ENCODE measurements at regions not wholly inside any gene's neighbourhood (a gene's known extent, or its start where the extent isn't known, plus 50 kb on each side); places are given as distances from the start of the nearest gene placed in this dataset.

DNA sequence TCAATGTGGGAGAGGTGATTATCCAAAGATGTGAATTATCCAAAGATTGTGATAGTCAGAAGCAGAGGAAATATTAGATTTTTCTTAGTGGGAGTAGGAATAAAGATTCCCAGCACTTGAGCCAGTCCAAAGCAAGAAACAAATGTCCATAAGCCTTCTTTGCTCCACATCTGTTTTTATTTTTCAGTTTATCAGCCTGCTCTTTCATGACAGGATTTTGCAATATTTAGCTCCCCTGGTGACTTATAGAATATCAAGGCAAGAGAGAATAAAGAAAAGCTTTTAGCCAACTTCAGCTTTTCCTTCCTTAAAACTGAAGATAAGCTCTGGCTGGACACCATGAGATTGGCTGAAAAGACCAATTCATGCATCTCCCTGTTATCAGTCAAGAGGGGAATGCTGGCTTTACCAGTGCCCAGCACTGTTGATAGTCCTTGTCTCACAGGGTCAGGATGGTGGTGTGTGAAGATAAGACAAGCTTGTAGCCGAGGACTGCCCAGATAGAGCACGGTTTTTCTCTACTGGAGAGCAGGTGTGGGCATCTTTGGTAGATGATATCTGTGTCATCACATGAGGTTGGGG is 706.5 kb downstream of the KCNJ2 start:
- no peak for DNase-seq (ENCODE audit: low spot score)

DNA sequence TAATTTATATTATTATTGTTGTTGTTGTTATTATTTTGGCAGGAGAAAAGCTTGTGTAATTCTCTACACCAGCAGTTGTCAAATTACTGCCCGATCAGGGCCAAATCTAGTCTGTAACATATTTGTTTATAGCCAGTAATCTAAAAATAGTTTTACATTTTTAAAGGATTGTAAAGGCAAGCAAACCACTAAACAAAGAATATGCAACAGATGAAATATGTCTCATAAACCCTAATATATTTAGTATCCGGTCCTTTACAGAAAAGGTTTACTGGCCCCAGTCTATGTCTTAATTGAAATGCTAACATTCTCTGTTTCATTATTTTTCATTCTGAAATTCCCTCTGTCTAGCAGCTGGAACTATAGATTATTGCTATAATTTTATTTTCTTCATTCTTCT is 709.5 kb downstream of the KCNJ2 start:
- DNase-seq (ENCODE audit: low spot score) = no peak

DNA sequence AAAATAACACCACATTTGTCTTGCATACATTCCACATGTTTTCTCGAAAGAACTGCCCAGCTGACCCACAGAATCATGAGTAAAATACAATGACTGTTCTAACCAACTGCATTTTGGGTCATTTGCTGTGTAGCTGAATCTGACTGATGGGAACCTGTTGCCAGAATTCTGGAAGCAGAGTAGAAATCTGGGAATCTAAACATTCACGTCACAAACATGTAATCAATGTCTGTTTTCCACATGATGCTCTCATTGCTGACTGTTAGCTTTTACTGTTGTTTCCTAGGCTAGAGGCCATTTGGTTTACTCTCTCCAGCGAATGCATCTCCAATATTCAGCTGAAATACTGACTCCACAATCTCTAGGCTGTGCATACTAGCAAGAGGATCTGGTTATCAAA is 710.1 kb downstream of the KCNJ2 start:
- DNase-seq (ENCODE audit: low spot score) = no peak

DNA sequence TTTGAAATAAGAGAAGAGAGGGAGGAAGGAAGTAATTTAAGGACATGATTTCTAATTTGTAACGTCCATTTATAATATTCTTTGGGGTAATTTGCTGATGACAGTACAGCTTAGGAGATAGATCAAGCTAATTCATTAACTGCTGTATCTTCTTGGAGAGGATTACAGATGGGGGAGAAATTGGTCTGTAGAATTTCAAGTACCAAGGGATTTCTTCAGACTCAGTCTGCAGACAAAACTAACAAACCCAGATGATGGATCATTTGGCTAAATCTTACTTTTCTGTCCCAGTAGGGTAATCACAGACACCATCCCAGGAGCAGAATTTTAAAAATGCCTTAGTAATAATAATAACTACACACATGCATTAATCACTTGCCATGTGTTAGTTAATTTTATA is 711.8 kb downstream of the KCNJ2 start:
- DNase-seq (ENCODE audit: low spot score) = no peak

DNA sequence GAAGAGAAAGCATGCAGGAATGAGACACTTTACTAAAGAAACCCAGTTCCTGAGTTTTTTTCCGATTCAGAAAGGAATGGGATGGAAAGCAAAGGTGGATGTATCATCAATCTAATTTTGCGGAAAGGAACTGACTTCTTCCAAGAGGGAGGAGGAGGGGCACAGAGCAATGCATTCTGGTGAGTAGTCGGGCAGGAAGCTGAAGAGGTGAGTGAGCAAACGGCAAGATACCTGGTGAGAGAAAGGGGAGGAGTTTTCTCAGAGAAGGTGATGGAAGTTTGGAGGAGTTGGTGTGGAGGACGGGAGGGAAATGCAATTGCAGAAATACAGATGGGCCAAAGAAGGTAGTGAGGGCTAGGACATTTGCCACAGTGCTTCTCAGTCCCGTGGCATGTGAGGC is 713.2 kb downstream of the KCNJ2 start:
- peak; percentile 20 for DNase-seq (ENCODE audit: low spot score)

DNA sequence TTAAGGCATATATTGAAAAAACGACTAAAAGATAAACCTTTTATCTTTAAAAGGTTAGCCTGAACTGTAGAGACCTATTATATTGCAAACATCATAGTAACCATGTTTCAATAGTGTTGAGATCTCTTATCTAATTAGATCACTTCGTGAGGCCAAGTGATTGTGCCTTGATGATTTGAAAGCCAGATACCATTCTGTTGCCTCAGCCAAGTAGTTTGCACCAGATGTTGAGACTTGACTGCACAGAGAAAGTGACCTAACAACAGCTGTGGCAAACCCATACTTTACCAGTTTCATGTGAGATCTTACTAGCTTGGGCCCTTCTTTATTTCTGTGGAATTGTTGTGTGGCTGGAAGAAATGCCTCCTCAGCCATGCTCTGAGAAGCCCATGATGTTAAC is 717.3 kb downstream of the KCNJ2 start:
- no peak for DNase-seq (ENCODE audit: low spot score)

DNA sequence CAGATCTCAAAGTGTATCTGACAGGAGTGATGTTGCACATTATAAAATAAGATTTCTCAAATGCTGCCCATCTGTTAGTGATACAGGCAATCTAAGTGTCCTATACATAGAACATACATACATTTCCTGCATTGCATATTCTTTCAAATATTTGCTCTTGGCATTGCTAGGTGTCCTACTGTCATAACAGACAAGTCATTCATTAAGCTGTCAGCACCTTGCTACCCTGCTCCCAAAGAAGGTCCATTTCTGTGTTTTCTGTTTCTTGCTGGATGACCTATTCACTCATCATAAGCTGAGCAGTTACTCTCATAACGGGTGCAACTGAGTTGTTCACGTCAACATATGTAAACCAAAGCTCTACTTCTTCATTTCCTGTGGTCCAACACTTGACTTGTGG is 719.0 kb downstream of the KCNJ2 start:
- no peak for DNase-seq (ENCODE audit: low spot score)

DNA sequence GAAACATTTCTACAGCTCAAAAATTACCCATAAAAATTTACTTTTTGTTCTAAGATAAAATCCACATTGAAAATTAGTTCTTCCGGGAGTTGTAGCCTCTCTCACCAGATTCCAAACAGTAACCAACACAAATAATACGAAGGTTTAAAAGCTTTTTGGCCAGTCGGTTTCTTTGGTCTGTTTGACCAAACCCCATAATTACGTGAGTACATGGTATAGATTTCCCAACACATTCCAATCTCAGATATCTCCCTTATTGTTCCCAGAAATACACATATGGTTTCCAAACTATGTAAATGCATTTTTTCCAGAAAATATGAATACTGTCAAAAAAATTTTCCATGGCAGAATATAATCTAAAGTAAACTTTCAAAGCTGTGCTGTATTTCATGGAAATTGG is 722.0 kb downstream of the KCNJ2 start:
- no peak for DNase-seq (ENCODE audit: low spot score)

DNA sequence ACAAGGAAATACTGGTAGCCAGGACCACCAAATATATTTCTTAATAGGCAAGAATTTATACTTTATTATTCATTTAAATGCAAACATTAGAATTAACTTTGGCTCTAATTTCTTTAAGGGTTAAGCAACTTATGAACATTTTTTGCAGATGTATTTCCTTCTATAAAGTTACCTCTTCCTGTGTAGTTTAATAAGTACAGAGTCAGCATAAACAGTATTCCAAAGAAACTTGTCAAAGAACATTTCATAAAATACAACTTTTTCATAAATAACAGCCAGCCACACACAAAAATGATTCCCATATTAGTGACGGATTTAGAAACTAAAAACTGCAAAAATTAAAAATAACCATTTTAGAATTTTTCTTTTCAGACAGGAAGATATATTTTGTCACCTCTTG is 723.2 kb downstream of the KCNJ2 start:
- DNase-seq (ENCODE audit: low spot score) = no peak

DNA sequence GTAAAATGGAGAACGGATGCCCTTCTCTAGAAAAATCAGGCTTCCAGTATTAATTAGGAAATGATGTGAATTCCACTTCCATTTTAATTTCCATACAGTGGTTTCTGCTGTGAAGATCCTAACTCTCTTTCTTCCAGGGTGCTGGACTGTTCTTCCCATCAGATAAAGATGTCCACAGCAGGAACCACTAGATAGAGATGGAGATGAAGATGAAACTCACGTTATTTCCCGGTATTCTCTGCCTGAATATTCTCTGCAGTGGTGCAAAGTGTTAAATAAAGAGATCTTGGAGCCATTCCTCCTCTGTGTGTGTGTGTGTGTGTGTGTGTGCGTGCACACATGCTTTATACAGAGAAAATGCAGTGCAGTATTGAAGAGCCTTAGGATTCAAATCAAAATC is 727.5 kb downstream of the KCNJ2 start:
- DNase-seq (ENCODE audit: low spot score) = no peak

DNA sequence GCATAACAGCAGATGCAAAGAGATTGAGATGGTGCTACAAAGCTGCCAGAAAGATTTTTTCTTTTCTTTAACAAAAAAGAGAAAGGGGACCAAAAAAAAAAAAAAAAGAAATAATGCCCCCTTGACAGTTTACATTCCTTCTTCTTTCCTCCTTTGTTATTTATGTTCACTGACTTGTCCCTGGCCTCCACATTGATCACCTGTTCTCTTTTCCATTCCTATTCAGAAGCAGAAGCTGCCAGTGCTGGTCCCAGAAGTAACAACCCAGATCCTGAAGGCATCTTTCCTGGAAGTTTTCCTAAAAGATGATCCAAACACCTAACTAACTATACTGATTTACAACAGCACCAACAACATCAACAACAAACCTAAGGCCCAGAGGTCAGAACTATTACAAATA is 728.1 kb downstream of the KCNJ2 start:
- DNase-seq (ENCODE audit: low spot score) = no peak

DNA sequence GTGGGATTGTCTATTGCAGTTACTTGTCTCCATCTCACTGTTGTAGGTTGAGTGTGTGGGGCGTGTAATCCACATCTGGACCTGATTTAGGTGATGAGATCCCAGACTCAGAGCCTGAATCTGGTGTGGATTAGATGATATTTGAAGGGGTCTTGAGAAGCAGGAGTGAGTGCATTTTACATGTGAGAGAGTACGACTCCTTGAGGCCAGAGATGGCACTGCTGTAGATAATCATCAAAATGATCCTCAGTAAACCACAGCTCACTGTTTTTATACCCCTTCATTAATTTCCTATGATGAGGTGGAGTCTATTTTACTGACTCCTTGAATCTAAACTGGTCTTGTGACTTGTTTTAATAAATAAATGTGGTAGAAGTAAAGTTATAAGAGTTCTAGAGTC is 732.5 kb downstream of the KCNJ2 start:
- DNase-seq (ENCODE audit: low spot score) = no peak

DNA sequence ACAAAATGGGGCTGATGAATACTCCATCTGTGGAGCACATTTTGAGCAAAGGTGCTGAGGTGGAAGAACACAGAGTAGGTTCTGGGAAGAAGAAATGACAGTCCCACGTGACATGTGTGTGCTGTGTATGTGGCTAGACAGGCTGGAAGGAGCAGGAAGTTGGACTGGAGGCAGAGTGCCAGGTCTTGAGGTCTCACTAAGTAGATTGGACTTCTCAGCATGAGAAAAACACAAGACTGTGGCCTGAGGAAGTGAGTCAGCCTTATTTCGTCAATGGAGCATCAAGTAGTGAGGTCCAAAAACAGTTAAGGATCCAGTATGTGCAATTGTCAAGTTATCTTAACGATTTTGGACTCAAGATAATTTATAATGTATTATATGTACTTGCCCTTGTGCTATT is 736.5 kb downstream of the KCNJ2 start:
- DNase-seq (ENCODE audit: low spot score) = peak; percentile 11

DNA sequence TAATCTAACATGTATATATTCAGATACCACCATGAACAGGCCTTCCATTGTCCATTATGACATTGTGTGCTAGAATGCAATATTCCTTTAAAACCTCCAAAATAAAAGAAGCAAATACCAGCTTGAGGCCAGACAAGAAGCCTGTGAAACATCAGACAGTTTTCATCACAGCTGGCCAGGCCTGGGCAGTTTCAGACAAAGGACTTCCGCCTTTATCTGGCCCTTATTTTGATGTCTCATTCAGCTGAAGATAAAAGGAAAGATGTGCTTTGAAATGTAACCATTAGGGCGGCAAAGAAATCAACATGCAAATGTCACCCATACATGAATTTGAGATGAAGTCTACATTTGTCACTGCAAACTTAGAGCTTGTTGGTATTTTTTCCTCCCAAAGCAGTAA is 737.5 kb downstream of the KCNJ2 start:
- peak; percentile 32 for DNase-seq (ENCODE audit: low spot score)

DNA sequence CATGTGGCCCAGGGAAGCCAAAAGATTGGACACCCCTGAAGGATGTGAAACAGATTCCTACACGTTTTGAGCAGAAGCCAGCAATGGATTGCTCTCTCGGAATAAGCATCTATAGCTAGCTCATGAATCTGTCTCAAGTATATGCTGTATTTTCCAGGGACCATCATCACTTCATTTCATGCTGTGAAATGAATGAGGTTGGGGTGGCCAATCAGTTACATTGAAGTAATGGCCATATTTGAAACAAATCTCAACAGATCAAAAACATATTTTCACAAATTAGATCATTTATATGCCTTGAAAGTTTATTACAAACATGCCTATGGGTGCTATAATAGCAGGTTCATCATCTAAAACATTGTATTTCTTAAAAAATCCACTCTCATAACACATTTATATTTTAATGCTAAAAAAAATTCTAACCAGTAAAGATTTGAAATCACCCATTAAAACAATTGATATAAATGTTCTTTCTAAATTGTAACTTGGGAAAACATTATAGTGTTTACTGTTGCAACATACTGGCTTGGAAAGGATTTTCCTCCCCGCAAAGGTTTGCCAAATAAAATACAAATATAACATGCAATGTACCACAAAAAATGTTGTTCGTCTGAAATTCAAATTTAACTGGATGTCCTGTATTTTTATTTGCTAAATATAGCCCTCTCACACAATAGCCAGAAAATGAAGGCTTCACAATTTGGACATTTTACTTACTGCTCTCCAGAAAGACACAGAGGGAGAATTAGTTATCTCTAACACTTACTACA is 743.6 kb downstream of the KCNJ2 start:
- no peak for DNase-seq (ENCODE audit: low spot score)

DNA sequence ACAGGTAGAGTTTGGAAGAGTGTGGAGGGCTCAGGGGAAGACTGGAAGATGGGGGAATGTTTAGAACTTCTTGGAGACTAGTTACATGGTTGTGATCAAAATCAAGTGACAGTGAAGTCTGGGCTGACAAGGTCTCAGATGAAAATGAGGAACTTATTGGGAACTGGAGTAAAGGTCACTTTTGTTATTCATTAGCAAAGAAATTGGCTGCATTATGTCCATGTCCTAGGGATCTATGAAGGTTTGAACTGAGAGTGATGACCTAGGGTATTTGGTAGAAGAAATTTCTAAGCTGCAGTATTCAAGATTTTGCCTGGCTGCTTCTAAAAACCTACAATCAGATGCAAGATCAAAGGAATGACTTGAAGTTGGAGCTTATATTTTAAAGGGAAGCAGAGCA is 747.1 kb downstream of the KCNJ2 start:
- DNase-seq (ENCODE audit: low spot score) = no peak

DNA sequence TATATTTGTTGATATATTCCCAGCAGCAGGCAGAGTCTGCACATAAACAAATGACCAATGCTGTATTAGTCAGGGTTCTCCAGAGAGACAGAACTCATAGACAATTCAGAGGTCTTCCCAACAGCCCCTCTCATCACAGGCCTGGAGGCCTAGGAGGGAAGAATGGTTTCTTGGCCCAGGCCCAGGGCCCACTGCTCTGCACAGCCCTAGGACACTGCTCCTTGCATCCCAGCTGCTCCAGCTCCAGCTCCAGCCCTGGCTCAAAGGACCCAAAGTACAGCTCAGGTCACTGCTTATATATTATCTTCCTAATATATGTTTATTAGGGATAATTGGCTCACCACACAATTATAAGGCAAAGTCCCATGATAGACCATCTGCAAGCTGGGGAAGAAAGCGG is 749.9 kb downstream of the KCNJ2 start:
- no peak for DNase-seq (ENCODE audit: low spot score)

DNA sequence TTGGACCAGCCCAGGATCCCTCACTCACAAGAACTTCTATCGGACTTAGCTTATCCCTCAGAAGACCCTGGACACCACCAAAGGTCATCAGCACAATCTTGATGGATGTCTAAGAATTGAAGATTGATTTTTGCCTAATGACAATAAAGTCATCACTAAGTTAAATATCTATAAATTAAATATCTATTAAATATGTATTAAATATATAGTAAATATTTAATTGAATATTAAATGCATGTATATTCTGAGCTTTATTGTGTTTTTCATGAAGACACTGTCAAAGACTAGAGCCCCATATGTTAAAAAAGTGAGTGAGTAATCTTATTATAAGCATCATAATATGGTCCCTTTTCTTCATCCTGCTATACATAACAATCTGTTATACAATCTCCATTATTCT is 751.1 kb downstream of the KCNJ2 start:
- no peak for DNase-seq (ENCODE audit: low spot score)

DNA sequence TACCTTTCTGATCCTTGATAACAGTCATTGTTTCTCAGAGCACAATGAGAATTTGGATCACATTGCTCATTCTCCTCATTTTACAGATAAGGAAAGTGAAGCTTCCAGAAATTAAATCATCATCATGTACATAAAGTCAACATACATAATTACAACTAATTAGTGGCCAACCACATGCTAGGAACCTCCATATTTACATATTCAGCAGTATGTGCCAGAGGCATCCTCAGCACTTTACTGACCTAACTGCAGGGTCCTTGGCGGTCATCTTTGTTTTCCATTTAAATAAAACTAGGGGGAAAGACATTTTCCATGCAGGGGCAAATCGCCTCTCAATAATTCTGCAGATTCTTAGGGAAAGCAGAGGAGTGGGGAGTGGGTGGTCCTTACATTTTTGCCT is 752.9 kb downstream of the KCNJ2 start:
- no peak for DNase-seq (ENCODE audit: low spot score)

DNA sequence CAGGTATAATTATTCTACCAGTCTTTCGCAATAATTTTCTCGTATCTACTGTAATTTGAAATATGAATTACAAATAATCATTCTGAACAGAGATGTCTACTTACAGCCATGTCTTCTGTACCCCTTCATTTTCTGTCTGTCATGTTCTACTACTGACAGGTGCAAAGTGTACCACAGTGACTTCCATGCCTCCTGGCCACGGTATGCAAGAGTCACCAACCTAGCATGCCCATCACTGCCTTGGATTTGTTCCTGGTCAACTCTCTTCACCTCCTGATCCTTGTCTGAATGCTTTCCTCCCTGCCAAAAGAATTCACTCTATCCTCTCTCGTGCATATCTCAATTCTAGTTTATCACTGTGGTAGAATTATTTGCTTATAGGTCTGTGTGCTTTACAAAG is 755.4 kb downstream of the KCNJ2 start:
- no peak for DNase-seq (ENCODE audit: low spot score)

DNA sequence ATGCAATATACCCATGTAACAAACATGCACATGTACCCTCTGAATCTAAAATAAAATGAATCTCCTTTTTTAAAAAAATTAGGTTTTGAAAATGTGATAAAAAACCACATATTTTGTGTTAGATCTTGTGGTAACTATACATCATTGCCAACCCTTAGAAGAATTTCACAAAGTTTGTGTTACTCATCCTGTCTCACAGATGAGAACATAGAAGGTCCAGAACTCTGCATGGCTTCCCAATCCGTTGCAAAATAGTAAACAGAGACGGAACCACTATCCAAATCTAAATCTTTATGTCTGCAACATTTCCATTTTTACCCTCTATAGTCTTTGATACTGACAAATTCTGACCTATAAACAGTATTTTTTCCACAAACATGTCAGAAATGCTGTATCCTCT is 759.9 kb downstream of the KCNJ2 start:
- no peak for DNase-seq (ENCODE audit: low spot score)

DNA sequence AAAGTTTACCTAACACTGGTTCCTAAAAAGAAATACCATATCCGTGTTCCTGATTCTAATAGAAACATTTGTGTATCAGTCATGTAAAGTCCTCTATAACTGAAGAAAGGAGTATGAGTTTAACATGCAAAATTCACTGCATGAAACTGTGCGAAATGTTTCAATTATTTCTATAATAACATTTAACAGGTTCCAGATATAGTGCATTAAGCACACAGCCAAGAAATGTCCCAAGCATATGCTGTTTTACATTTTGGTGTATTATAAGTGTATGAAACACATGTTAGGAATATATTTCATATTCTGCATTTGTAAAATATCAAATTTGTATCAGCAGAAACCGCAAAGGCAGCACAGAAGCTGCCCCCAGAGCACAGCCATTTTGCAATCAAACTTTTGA is 764.9 kb downstream of the KCNJ2 start:
- DNase-seq (ENCODE audit: low spot score) = no peak

DNA sequence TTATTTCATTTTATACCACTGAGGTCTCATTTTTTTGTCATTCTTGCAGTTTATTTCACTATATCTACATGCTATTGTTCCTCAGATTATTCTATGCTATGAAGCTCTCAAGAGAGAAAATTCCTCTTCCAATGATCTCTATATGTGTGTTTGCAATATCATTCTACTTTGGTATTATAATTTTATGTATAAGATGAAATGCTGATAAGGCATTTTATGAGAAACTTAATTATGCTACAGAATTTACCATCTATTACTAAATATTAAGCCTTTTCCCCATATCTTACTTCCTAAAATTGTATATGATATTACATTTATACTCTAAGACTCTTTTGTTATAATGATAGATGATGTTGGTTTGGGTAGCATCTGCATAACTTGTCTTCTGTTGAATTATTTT is 765.5 kb downstream of the KCNJ2 start:
- no peak for DNase-seq (ENCODE audit: low spot score)

DNA sequence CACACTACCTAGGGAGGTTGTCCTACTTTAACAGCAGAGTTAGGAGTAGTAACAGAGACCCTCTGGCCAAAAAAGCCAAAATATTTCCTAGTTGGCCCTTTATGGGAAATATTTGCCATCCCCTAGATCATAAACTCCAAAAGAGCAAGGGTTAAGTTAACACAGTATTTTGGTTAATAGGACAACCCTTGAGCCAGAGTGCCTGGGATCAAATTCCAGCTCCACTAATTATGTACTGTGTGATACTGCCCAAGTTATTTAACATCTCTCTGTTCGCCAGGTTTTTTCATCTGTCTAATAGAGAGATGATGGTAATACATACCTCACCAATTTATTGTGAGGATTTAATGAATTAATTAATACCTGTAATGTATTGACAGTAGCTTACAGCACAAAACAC is 767.4 kb downstream of the KCNJ2 start:
- DNase-seq (ENCODE audit: low spot score) = no peak
